ENCODE measurements at regions not wholly inside any gene's neighbourhood (a gene's known extent, or its start where the extent isn't known, plus 50 kb on each side); places are given as distances from the start of the nearest gene placed in this dataset.

DNA sequence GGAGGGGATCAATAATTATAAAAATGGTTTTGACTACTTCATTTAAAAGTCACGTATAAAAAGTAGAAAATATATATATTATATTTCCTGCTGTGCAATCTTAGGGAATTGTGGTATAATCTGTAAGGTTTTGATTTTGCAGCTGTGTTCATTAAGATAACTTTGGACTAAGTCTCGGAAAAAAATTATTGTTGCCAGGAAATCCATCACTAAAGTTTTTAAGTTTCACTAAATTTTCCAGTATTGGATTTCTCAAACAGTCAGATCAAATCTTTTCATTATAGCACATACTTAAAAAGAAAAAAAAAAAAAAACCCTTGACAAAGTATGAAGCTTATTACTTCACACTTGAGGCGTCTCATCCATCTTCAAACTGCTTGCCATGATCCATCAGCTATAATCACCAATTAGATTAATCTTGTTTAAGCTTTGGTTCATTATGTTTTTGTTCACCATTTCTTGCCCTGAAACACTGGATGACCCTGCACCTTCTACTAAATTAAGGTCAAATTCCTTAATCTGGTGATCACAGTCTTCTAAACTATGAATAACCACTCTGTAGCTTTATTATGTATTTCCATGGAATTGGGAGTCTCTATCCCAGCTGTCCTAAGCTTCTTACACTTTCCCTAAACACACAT, 326.6 kb upstream of the COL3A1 start:
- ATAC-seq (no peak), DNase-seq (ENCODE audit: low spot score) (no peak)
- ChIA-PET POLR2A (no interaction called here), CTCF (no interaction called here)
- Mint-ChIP-seq H3K4me1 (no peaks in the 10 kb centered on the region), H3K9me3 (peaks cover 13% of the 10 kb centered on the region), H3K27ac (no peak overlapping the region), H3K4me3 (no peak overlapping the region), H3K36me3 (no peaks in the 10 kb centered on the region), H3K27me3 (ENCODE audit: low read depth) (no peaks in the 10 kb centered on the region)
- TF ChIP-seq OVOL2 (CRISPR knock-in tag; IDR thresholded peaks at IDR 0.05; ENCODE audit: borderline replicate concordance) (no peak), ZNF671 (CRISPR knock-in tag; IDR thresholded peaks at IDR 0.05) (no peak), MYBL2 (CRISPR knock-in tag; IDR thresholded peaks at IDR 0.05) (no peak), ZNF138 (CRISPR knock-in tag; conservative IDR thresholded peaks at IDR 0.05) (no peak), IRF2 (CRISPR knock-in tag; IDR thresholded peaks at IDR 0.05; ENCODE audit: borderline replicate concordance, low read depth) (no peak)
- TF ChIP-seq, protein P1, sequence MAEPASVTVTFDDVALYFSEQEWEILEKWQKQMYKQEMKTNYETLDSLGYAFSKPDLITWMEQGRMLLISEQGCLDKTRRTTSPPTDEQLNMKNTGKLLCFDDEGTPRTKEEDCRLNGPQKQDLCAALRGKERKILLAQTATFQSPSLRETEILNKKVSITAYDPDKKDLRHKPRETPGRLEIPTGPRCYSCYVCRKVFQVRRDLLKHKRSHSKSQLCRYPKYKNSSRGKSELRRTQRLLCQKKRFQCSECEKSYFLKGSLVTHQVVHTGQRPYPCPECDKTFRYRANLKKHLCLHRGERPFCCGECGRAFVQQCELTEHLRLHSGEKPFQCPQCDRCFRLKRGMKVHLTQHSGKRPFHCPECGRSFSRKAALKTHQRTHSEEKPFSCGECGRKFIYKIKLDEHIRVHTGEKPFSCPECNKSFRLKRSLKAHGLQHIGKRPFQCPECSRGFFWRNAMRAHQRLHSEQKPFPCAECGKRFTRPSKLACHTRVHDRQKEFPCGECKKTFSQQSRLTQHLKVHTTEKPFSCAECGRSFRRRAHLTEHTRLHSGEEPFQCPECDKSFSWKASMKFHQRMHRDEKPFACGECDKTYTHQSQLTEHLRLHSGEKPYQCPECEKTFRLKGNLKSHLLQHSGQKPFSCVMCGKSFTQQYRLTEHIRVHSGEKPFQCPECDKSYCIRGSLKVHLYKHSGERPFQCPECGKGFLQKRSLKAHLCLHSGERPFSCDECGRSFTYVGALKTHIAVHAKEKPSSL (CRISPR knock-in tag; conservative IDR thresholded peaks at IDR 0.05) = no peak
- TF ChIP-seq, protein P2, sequence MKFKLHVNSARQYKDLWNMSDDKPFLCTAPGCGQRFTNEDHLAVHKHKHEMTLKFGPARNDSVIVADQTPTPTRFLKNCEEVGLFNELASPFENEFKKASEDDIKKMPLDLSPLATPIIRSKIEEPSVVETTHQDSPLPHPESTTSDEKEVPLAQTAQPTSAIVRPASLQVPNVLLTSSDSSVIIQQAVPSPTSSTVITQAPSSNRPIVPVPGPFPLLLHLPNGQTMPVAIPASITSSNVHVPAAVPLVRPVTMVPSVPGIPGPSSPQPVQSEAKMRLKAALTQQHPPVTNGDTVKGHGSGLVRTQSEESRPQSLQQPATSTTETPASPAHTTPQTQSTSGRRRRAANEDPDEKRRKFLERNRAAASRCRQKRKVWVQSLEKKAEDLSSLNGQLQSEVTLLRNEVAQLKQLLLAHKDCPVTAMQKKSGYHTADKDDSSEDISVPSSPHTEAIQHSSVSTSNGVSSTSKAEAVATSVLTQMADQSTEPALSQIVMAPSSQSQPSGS (CRISPR knock-in tag; IDR thresholded peaks at IDR 0.05; ENCODE audit: borderline replicate concordance, low read depth) = no peak
- TF ChIP-seq, protein P3, sequence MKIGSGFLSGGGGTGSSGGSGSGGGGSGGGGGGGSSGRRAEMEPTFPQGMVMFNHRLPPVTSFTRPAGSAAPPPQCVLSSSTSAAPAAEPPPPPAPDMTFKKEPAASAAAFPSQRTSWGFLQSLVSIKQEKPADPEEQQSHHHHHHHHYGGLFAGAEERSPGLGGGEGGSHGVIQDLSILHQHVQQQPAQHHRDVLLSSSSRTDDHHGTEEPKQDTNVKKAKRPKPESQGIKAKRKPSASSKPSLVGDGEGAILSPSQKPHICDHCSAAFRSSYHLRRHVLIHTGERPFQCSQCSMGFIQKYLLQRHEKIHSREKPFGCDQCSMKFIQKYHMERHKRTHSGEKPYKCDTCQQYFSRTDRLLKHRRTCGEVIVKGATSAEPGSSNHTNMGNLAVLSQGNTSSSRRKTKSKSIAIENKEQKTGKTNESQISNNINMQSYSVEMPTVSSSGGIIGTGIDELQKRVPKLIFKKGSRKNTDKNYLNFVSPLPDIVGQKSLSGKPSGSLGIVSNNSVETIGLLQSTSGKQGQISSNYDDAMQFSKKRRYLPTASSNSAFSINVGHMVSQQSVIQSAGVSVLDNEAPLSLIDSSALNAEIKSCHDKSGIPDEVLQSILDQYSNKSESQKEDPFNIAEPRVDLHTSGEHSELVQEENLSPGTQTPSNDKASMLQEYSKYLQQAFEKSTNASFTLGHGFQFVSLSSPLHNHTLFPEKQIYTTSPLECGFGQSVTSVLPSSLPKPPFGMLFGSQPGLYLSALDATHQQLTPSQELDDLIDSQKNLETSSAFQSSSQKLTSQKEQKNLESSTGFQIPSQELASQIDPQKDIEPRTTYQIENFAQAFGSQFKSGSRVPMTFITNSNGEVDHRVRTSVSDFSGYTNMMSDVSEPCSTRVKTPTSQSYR (CRISPR knock-in tag; IDR thresholded peaks at IDR 0.05) = no peak
- TF ChIP-seq, protein P4, sequence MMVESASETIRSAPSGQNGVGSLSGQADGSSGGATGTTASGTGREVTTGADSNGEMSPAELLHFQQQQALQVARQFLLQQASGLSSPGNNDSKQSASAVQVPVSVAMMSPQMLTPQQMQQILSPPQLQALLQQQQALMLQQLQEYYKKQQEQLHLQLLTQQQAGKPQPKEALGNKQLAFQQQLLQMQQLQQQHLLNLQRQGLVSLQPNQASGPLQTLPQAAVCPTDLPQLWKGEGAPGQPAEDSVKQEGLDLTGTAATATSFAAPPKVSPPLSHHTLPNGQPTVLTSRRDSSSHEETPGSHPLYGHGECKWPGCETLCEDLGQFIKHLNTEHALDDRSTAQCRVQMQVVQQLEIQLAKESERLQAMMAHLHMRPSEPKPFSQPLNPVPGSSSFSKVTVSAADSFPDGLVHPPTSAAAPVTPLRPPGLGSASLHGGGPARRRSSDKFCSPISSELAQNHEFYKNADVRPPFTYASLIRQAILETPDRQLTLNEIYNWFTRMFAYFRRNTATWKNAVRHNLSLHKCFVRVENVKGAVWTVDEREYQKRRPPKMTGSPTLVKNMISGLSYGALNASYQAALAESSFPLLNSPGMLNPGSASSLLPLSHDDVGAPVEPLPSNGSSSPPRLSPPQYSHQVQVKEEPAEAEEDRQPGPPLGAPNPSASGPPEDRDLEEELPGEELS (CRISPR knock-in tag; IDR thresholded peaks at IDR 0.05) = no peak

DNA sequence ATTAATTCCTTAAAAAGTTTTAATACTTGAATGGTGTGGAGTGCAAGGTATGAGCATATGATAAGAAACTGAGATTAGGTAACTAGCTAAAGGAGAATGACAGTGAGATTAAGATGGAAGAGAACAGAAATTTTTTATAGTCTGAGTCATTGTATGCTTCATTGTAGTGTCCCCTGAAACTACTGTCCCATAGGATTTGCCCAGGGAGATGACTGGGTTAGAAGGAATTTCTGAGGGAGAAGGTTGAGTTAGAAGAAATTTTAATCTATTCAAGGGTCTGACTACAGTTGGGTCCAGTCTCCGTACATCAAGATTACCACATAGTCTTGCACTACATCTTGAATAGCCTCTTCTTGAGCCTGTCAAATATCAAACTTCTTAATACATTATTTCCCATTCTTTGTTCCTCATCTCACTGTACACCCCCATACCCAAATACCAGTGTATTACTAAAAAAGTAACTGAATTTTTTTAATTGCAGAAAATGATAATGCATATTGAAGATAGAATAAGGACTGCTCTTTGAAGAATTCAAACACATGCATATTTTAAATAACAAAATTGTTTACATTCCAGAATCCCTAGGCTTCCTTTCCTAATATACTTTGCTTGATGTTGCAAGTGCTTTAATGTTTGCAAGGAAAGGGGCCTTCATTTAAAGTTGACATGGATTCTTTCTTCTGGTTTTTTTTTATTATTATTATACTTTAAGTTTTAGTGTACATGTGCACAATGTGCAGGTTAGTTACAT, 314.3 kb upstream of the COL3A1 start:
- Mint-ChIP-seq H3K27me3 (ENCODE audit: low read depth) (no peaks in the 10 kb centered on the region), H3K4me1 (no peaks in the 10 kb centered on the region), H3K9me3 (no peaks in the 10 kb centered on the region), H3K4me3 (no peak overlapping the region), H3K27ac (no peak overlapping the region), H3K36me3 (no peaks in the 10 kb centered on the region)
- POLR2A ChIA-PET = no interaction called here
- ATAC-seq (no peak), DNase-seq (ENCODE audit: low spot score) (no peak)
- CTCF ChIA-PET = no interaction called here
- no peak for TF ChIP-seq ELF4 (CRISPR knock-in tag; IDR thresholded peaks at IDR 0.05; ENCODE audit: low read depth)
- TF ChIP-seq NFE2L1 (CRISPR knock-in tag; IDR thresholded peaks at IDR 0.05) = no peak
- TF ChIP-seq GRHL2 (CRISPR knock-in tag; IDR thresholded peaks at IDR 0.05; ENCODE audit: insufficient replicate concordance, severe bottlenecking) = no peak
- TF ChIP-seq ZBTB21 (CRISPR knock-in tag; IDR thresholded peaks at IDR 0.05; ENCODE audit: borderline replicate concordance) = no peak
- TF ChIP-seq JUN (CRISPR knock-in tag; IDR thresholded peaks at IDR 0.05) = no peak
- no peak for TF ChIP-seq ZNF232 (CRISPR knock-in tag; IDR thresholded peaks at IDR 0.05)
- no peak for TF ChIP-seq PRRX2 (CRISPR knock-in tag; IDR thresholded peaks at IDR 0.05)
- TF ChIP-seq FOXK1 (CRISPR knock-in tag; IDR thresholded peaks at IDR 0.05) = no peak
- TF ChIP-seq, protein P3 (CRISPR knock-in tag; IDR thresholded peaks at IDR 0.05) = no peak
- TF ChIP-seq, protein P5, sequence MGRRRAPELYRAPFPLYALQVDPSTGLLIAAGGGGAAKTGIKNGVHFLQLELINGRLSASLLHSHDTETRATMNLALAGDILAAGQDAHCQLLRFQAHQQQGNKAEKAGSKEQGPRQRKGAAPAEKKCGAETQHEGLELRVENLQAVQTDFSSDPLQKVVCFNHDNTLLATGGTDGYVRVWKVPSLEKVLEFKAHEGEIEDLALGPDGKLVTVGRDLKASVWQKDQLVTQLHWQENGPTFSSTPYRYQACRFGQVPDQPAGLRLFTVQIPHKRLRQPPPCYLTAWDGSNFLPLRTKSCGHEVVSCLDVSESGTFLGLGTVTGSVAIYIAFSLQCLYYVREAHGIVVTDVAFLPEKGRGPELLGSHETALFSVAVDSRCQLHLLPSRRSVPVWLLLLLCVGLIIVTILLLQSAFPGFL (CRISPR knock-in tag; IDR thresholded peaks at IDR 0.05; ENCODE audit: borderline replicate concordance) = no peak

All from WTC11 (cell line).